ENCODE measurements at regions not wholly inside any gene's neighbourhood (a gene's known extent, or its start where the extent isn't known, plus 50 kb on each side); places are given as distances from the start of the nearest gene placed in this dataset.

GRCh38 chrX:5100004-5100403 lies 1128.7 kb downstream of the NLGN4X start:
- H3K9me1 ChIP-seq (ENCODE audit: control insufficient read depth, extremely low read depth, insufficient read depth, low read length): no peaks in the 10 kb centered on the region
- TF ChIP-seq EZH2 (IDR thresholded peaks at IDR 0.05; ENCODE audit: low read length) (no peak), CTCF (optimal IDR thresholded peaks at IDR 0.05 in 1 of 3, IDR thresholded peaks at IDR 0.05 in 1 of 3, conservative IDR thresholded peaks at IDR 0.05 in 1 of 3; ENCODE audit: extremely low read depth in 1 of 3, insufficient read depth in 2 of 3, low read length in 3 of 3) (no peak)
- H2AFZ ChIP-seq (ENCODE audit: control insufficient read depth, low read length): no peak overlapping the region
- H3K27me3 ChIP-seq (ENCODE audit: control insufficient read depth, extremely low read depth, insufficient read depth, low read length): no peaks in the 10 kb centered on the region
- no peak overlapping the region for H3K4me2 ChIP-seq (ENCODE audit: control insufficient read depth, extremely low read depth, insufficient read depth, low read depth, low read length)
- H3K4me3 ChIP-seq (ENCODE audit: control insufficient read depth in 2 of 3, extremely low read depth in 1 of 3, insufficient read depth in 2 of 3, low read depth in 1 of 3, low read length in 3 of 3): no peak overlapping the region
- H3K9me3 ChIP-seq (ENCODE audit: control insufficient read depth, low read depth, low read length): no peaks in the 10 kb centered on the region
- DNase-seq (ENCODE audit: low read depth, low spot score) (no peak), FAIRE-seq (no peak)
- no peak overlapping the region for H3K9ac ChIP-seq (ENCODE audit: control insufficient read depth, extremely low read depth, insufficient read depth, low read length)
- no peaks in the 10 kb centered on the region for H4K20me1 ChIP-seq (ENCODE audit: control insufficient read depth, extremely low read depth, insufficient read depth, low read length)
- H3K4me1 ChIP-seq (ENCODE audit: control insufficient read depth, extremely low read depth, insufficient read depth, low read length): no peaks in the 10 kb centered on the region
- no peak overlapping the region for H3K27ac ChIP-seq (ENCODE audit: control insufficient read depth, insufficient read depth, low read length)
- H3K36me3 ChIP-seq (ENCODE audit: control insufficient read depth in 2 of 2, extremely low read depth in 1 of 2, insufficient read depth in 2 of 2, low read length in 2 of 2): no peaks in the 10 kb centered on the region
- dilution Hi-C loops (cut with MboI; ENCODE audit: extremely low pct_ligation_motif_present, low sequenced_read_pairs): no loop called here
- H3K79me2 ChIP-seq (ENCODE audit: control insufficient read depth, insufficient read depth, low read length): no peaks in the 10 kb centered on the region

GRCh38 chrX:5086388-5086787 lies 1142.3 kb downstream of the NLGN4X start:
- FAIRE-seq (no peak), DNase-seq (ENCODE audit: low read depth, low spot score) (no peak)
- H2AFZ ChIP-seq (ENCODE audit: control insufficient read depth, low read length): no peak overlapping the region
- H3K4me1 ChIP-seq (ENCODE audit: control insufficient read depth, extremely low read depth, insufficient read depth, low read length): no peaks in the 10 kb centered on the region
- H3K9me3 ChIP-seq (ENCODE audit: control insufficient read depth, low read depth, low read length): peaks cover 3% of the 10 kb centered on the region
- no peak overlapping the region for H3K9ac ChIP-seq (ENCODE audit: control insufficient read depth, extremely low read depth, insufficient read depth, low read length)
- H3K79me2 ChIP-seq (ENCODE audit: control insufficient read depth, insufficient read depth, low read length): no peaks in the 10 kb centered on the region
- dilution Hi-C loops (cut with MboI; ENCODE audit: extremely low pct_ligation_motif_present, low sequenced_read_pairs): no loop called here
- no peaks in the 10 kb centered on the region for H4K20me1 ChIP-seq (ENCODE audit: control insufficient read depth, extremely low read depth, insufficient read depth, low read length)
- H3K27me3 ChIP-seq (ENCODE audit: control insufficient read depth, extremely low read depth, insufficient read depth, low read length): no peaks in the 10 kb centered on the region
- H3K36me3 ChIP-seq (ENCODE audit: control insufficient read depth in 2 of 2, extremely low read depth in 1 of 2, insufficient read depth in 2 of 2, low read length in 2 of 2): no peaks in the 10 kb centered on the region
- no peak overlapping the region for H3K4me3 ChIP-seq (ENCODE audit: control insufficient read depth in 2 of 3, extremely low read depth in 1 of 3, insufficient read depth in 2 of 3, low read depth in 1 of 3, low read length in 3 of 3)
- no peak overlapping the region for H3K4me2 ChIP-seq (ENCODE audit: control insufficient read depth, extremely low read depth, insufficient read depth, low read depth, low read length)
- no peaks in the 10 kb centered on the region for H3K9me1 ChIP-seq (ENCODE audit: control insufficient read depth, extremely low read depth, insufficient read depth, low read length)
- TF ChIP-seq CTCF (optimal IDR thresholded peaks at IDR 0.05 in 1 of 3, IDR thresholded peaks at IDR 0.05 in 1 of 3, conservative IDR thresholded peaks at IDR 0.05 in 1 of 3; ENCODE audit: extremely low read depth in 1 of 3, insufficient read depth in 2 of 3, low read length in 3 of 3): no peak
- no peak for TF ChIP-seq EZH2 (IDR thresholded peaks at IDR 0.05; ENCODE audit: low read length)
- no peak overlapping the region for H3K27ac ChIP-seq (ENCODE audit: control insufficient read depth, insufficient read depth, low read length)
